HG02759 (cell line): ENCODE measurements at regions not wholly inside any gene's neighbourhood (a gene's known extent, or its start where the extent isn't known, plus 50 kb on each side); places are given as distances from the start of the nearest gene placed in this dataset.

Source experiments
- ATAC-seq: cut with Tn5 transposase; IDR thresholded peaks from one replicate; pipeline ENCODE4 v1.9.1; 2021; ENCODE audit warnings: mild to moderate bottlenecking, moderate library complexity; ENCODE audit not compliant: unreplicated experiment

- ATAC-seq = no peak
Observed at GRCh38 chr2:81576713-81577112, 1272.2 kb upstream of the LRRTM1 start.

GRCh38 chr2:81551040-81551634 lies 1246.6 kb upstream of the LRRTM1 start:
- ATAC-seq = no peak

- no peak for ATAC-seq
Observed at GRCh38 chr2:81550277-81550676, 1245.7 kb upstream of the LRRTM1 start.

- no peak for ATAC-seq
Observed at GRCh38 chr2:81549646-81550045, 1245.1 kb upstream of the LRRTM1 start.

- ATAC-seq = no peak
Observed at GRCh38 chr2:81545626-81546025, 1241.1 kb upstream of the LRRTM1 start.

- ATAC-seq = no peak
Observed at GRCh38 chr2:81542119-81542518, 1237.6 kb upstream of the LRRTM1 start.

GRCh38 chr2:81529944-81530343 lies 1225.4 kb upstream of the LRRTM1 start:
- no peak for ATAC-seq

GRCh38 chr2:81528852-81529480 lies 1224.4 kb upstream of the LRRTM1 start:
- ATAC-seq = peak; percentile 85

- no peak for ATAC-seq
Observed at GRCh38 chr2:81523344-81523743, 1218.8 kb upstream of the LRRTM1 start.

GRCh38 chr2:81513328-81513727 lies 1208.8 kb upstream of the LRRTM1 start:
- no peak for ATAC-seq

GRCh38 chr2:81505586-81505985 lies 1201.0 kb upstream of the LRRTM1 start:
- no peak for ATAC-seq

- ATAC-seq = no peak
Observed at GRCh38 chr2:81495556-81495955, 1191.0 kb upstream of the LRRTM1 start.

GRCh38 chr2:81483254-81483653 lies 1178.7 kb upstream of the LRRTM1 start:
- no peak for ATAC-seq

- no peak for ATAC-seq
Observed at GRCh38 chr2:81481994-81482368, 1177.4 kb upstream of the LRRTM1 start.

GRCh38 chr2:81481242-81481993 lies 1176.9 kb upstream of the LRRTM1 start:
- ATAC-seq = no peak

GRCh38 chr2:81467096-81467495 lies 1162.5 kb upstream of the LRRTM1 start:
- ATAC-seq = no peak

- no peak for ATAC-seq
Observed at GRCh38 chr2:81462420-81462819, 1157.9 kb upstream of the LRRTM1 start.

- no peak for ATAC-seq
Observed at GRCh38 chr2:81445176-81445575, 1140.6 kb upstream of the LRRTM1 start.

- ATAC-seq = no peak
Observed at GRCh38 chr2:81437456-81438000, 1133.0 kb upstream of the LRRTM1 start.

- ATAC-seq = no peak
Observed at GRCh38 chr2:81436256-81436655, 1131.7 kb upstream of the LRRTM1 start.

GRCh38 chr2:81412681-81413080 lies 1108.1 kb upstream of the LRRTM1 start:
- ATAC-seq = no peak

- ATAC-seq = no peak
Observed at GRCh38 chr2:81403508-81403907, 1099.0 kb upstream of the LRRTM1 start.
